A549 (cell line): ENCODE measurements at regions not wholly inside any gene's neighbourhood (a gene's known extent, or its start where the extent isn't known, plus 50 kb on each side); places are given as distances from the start of the nearest gene placed in this dataset.

ENCODE experiments used
- CEBPB ChIP-seq, 2 experiments: fragments of >200 bp in 1 of 2; sonication (Bioruptor Twin) in 1 of 2; formaldehyde crosslinking in 1 of 2; IDR thresholded peaks; 2 replicates each; pipeline ENCODE4 v1.6.1; 2012 to 2016
- POLR2A ChIP-seq: IDR thresholded peaks from 2 replicates; pipeline ENCODE4 v1.6.1; 2012; ENCODE audit warnings: mild to moderate bottlenecking, low read length
- SREBF2 ChIP-seq: fragments of 450-650 bp; IDR thresholded peaks from 2 replicates; pipeline ENCODE4 v1.6.1; 2014; ENCODE audit warnings: mild to moderate bottlenecking, moderate library complexity
- TF ChIP-seq, protein P1 (sequence below): fragments of >200 bp; sonication (Bioruptor Twin); formaldehyde crosslinking; IDR thresholded peaks from 3 replicates; pipeline ENCODE4 v1.5.1; 2016

DNA sequence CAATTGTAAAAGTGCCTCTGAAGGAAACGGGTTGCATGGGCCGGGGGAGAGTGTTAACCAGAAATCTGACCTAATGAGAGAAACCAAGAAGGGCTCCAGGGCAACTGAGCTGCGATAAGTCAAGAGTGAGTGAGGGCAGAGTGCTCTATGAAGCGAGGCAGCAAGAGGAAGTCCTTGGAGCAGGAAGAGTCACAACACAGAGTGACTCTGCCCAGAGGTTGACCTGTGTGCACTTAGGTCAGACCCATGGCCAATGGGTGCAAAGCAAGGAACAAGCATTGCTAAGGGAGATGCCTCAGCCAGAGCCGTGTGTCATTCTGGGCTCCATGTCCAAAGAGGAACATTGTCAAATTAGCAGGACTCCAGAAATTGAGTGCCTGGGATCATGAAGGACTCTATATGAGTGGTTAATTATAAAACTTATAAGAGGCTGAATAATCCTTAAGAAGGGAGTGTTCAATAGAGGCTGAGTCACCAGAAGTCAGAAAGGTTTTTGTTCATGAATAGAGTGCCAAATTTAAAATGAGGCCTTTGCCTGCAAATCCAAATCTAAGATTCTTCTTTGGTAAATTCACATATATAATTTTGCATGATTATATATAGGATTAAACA, 438.5 kb downstream of the MED10 start:
- no peak for TF ChIP-seq SREBF2
- TF ChIP-seq CEBPB (IDR thresholded peaks at IDR 0.05), result no peak
- no peak for TF ChIP-seq POLR2A
- TF ChIP-seq, protein P1, sequence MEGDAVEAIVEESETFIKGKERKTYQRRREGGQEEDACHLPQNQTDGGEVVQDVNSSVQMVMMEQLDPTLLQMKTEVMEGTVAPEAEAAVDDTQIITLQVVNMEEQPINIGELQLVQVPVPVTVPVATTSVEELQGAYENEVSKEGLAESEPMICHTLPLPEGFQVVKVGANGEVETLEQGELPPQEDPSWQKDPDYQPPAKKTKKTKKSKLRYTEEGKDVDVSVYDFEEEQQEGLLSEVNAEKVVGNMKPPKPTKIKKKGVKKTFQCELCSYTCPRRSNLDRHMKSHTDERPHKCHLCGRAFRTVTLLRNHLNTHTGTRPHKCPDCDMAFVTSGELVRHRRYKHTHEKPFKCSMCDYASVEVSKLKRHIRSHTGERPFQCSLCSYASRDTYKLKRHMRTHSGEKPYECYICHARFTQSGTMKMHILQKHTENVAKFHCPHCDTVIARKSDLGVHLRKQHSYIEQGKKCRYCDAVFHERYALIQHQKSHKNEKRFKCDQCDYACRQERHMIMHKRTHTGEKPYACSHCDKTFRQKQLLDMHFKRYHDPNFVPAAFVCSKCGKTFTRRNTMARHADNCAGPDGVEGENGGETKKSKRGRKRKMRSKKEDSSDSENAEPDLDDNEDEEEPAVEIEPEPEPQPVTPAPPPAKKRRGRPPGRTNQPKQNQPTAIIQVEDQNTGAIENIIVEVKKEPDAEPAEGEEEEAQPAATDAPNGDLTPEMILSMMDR, result no peak
